GM04504 (cell line): ENCODE measurements at regions not wholly inside any gene's neighbourhood (a gene's known extent, or its start where the extent isn't known, plus 50 kb on each side); places are given as distances from the start of the nearest gene placed in this dataset.
"Not testable (repeated sequence)": the region's sequence is repeated elsewhere in the genome, so short reads cannot be mapped to it uniquely, and the experiment has no call there.

Source experiments
- DNase-seq: peaks from one replicate; pipeline ENCODE4 v3.0.0-alpha.2; 2012; ENCODE audit warnings: low read depth

GRCh38 chr5:124114911-124115310 lies 602.9 kb downstream of the CSNK1G3 start:
- DNase-seq, result no peak

GRCh38 chr5:124111886-124112285 lies 599.9 kb downstream of the CSNK1G3 start:
- DNase-seq, result no peak

GRCh38 chr5:124110942-124111341 lies 599.0 kb downstream of the CSNK1G3 start:
- no peak for DNase-seq

GRCh38 chr5:124105326-124105725 lies 593.3 kb downstream of the CSNK1G3 start:
- no peak for DNase-seq

GRCh38 chr5:124104821-124105220 lies 592.8 kb downstream of the CSNK1G3 start:
- no peak for DNase-seq

- DNase-seq, result no peak
These were observed 592.4 kb downstream of the CSNK1G3 start for GRCh38 chr5:124104344-124104743.

- DNase-seq, result no peak
These were observed 591.7 kb downstream of the CSNK1G3 start for GRCh38 chr5:124103671-124104070.

GRCh38 chr5:124103056-124103455 lies 591.1 kb downstream of the CSNK1G3 start:
- not testable (repeated sequence) for DNase-seq

GRCh38 chr5:124102486-124102885 lies 590.5 kb downstream of the CSNK1G3 start:
- DNase-seq, result no peak

GRCh38 chr5:124093658-124094057 lies 581.7 kb downstream of the CSNK1G3 start:
- DNase-seq, result no peak

GRCh38 chr5:124090115-124090514 lies 578.1 kb downstream of the CSNK1G3 start:
- DNase-seq, result no peak

- no peak for DNase-seq
These were observed 577.6 kb downstream of the CSNK1G3 start for GRCh38 chr5:124089578-124089977.

GRCh38 chr5:124088289-124089032 lies 576.5 kb downstream of the CSNK1G3 start:
- no peak for DNase-seq

- DNase-seq, result no peak
These were observed 575.8 kb downstream of the CSNK1G3 start for GRCh38 chr5:124087752-124088151.

- DNase-seq, result no peak
These were observed 568.3 kb downstream of the CSNK1G3 start for GRCh38 chr5:124080256-124080655.

- DNase-seq, result no peak
These were observed 567.1 kb downstream of the CSNK1G3 start for GRCh38 chr5:124079062-124079461.

GRCh38 chr5:124074500-124074899 lies 562.5 kb downstream of the CSNK1G3 start:
- no peak for DNase-seq

- DNase-seq, result no peak
These were observed 560.6 kb downstream of the CSNK1G3 start for GRCh38 chr5:124072570-124072969.

GRCh38 chr5:124071039-124071438 lies 559.1 kb downstream of the CSNK1G3 start:
- no peak for DNase-seq

- no peak for DNase-seq
These were observed 553.5 kb downstream of the CSNK1G3 start for GRCh38 chr5:124065508-124065907.

- no peak for DNase-seq
These were observed 553.0 kb downstream of the CSNK1G3 start for GRCh38 chr5:124064956-124065355.

- peak; percentile 10 for DNase-seq
These were observed 549.7 kb downstream of the CSNK1G3 start for GRCh38 chr5:124061663-124062062.

- DNase-seq, result no peak
These were observed 549.1 kb downstream of the CSNK1G3 start for GRCh38 chr5:124061068-124061430.

GRCh38 chr5:124060413-124061067 lies 548.6 kb downstream of the CSNK1G3 start:
- no peak for DNase-seq
